ENCODE measurements at regions not wholly inside any gene's neighbourhood (a gene's known extent, or its start where the extent isn't known, plus 50 kb on each side); places are given as distances from the start of the nearest gene placed in this dataset.

- no peak overlapping the region for H3K4me3 ChIP-seq (ENCODE audit: low read length)
- H3K4me1 Mint-ChIP-seq (ENCODE audit: low read depth): peaks cover 24% of the 10 kb centered on the region
- ChIA-PET CTCF (no interaction called here), POLR2A (no interaction called here)
- H3K36me3 Mint-ChIP-seq (ENCODE audit: low read depth): no peaks in the 10 kb centered on the region
- H3K9me3 ChIP-seq (ENCODE audit: control insufficient read depth in 1 of 2, insufficient read depth in 1 of 2, low read length in 2 of 2): no peaks in the 10 kb centered on the region
- DNase-seq: no peak
- no peak overlapping the region for H3K27ac Mint-ChIP-seq
- intact Hi-C loops (cut with DNase I, micrococcal nuclease): loop anchor here in 1 of 2 experiments (5.0 kb wide), 1 partner anchor 70 kb away; no protein-coding TSS in a partner anchor
- H3K36me3 ChIP-seq (ENCODE audit: insufficient read depth, low read length): no peaks in the 10 kb centered on the region
- H3K27me3 Mint-ChIP-seq: no peaks in the 10 kb centered on the region
- no peaks in the 10 kb centered on the region for H3K27me3 ChIP-seq (ENCODE audit: control insufficient read depth in 1 of 2, insufficient read depth in 2 of 2, low read length in 2 of 2)
- no peak for ATAC-seq (ENCODE audit: poor library complexity)
- H3K4me1 ChIP-seq (ENCODE audit: insufficient read depth, low read length): peaks cover 24% of the 10 kb centered on the region
- H3K9me3 Mint-ChIP-seq: no peaks in the 10 kb centered on the region
- no peak overlapping the region for H3K4me3 Mint-ChIP-seq
- TF ChIP-seq CTCF (IDR thresholded peaks at IDR 0.05): no peak
- no peak overlapping the region for H3K27ac ChIP-seq (ENCODE audit: low read depth in 1 of 2, low read length in 2 of 2)
These were observed 242.7 kb upstream of the IRF2BP2 start for GRCh38 chr1:234852659-234853058.

- no peak for ATAC-seq (ENCODE audit: poor library complexity)
- H3K9me3 ChIP-seq (ENCODE audit: control insufficient read depth in 1 of 2, insufficient read depth in 1 of 2, low read length in 2 of 2): no peaks in the 10 kb centered on the region
- no peak overlapping the region for H3K27ac Mint-ChIP-seq
- no peaks in the 10 kb centered on the region for H3K36me3 Mint-ChIP-seq (ENCODE audit: low read depth)
- no peaks in the 10 kb centered on the region for H3K27me3 Mint-ChIP-seq
- H3K4me3 ChIP-seq (ENCODE audit: low read length): no peak overlapping the region
- peaks cover 24% of the 10 kb centered on the region for H3K4me1 ChIP-seq (ENCODE audit: insufficient read depth, low read length)
- H3K27me3 ChIP-seq (ENCODE audit: control insufficient read depth in 1 of 2, insufficient read depth in 2 of 2, low read length in 2 of 2): no peaks in the 10 kb centered on the region
- no peaks in the 10 kb centered on the region for H3K9me3 Mint-ChIP-seq
- no peak for TF ChIP-seq CTCF (IDR thresholded peaks at IDR 0.05)
- ChIA-PET CTCF (no interaction called here), POLR2A (no interaction called here)
- intact Hi-C loops (cut with DNase I, micrococcal nuclease): loop anchor here in 1 of 2 experiments (5.0 kb wide), 1 partner anchor 71 kb away; no protein-coding TSS in a partner anchor
- H3K27ac ChIP-seq (ENCODE audit: low read depth in 1 of 2, low read length in 2 of 2): no peak overlapping the region
- peak in 3 of 14 experiments; percentile 15 to 58 (median 56) for DNase-seq
- peaks cover 33% of the 10 kb centered on the region for H3K4me1 Mint-ChIP-seq (ENCODE audit: low read depth)
- no peaks in the 10 kb centered on the region for H3K36me3 ChIP-seq (ENCODE audit: insufficient read depth, low read length)
- no peak overlapping the region for H3K4me3 Mint-ChIP-seq
These were observed 241.8 kb upstream of the IRF2BP2 start for GRCh38 chr1:234851450-234852438.

- H3K36me3 Mint-ChIP-seq (ENCODE audit: low read depth): no peaks in the 10 kb centered on the region
- ChIA-PET CTCF (interaction anchor here (0.9 kb wide), 1 partner anchor 234 kb away, joined by 3 read pairs; no protein-coding TSS in a partner anchor), POLR2A (no interaction called here)
- H3K4me1 Mint-ChIP-seq (ENCODE audit: low read depth): peaks cover 52% of the 10 kb centered on the region
- H3K9me3 Mint-ChIP-seq: peaks cover 5% of the 10 kb centered on the region
- Histone ChIP-seq H3K36me3 (ENCODE audit: insufficient read depth, low read length) (no peaks in the 10 kb centered on the region), H3K27me3 (ENCODE audit: control insufficient read depth in 1 of 2, insufficient read depth in 2 of 2, low read length in 2 of 2) (no peaks in the 10 kb centered on the region), H3K9me3 (ENCODE audit: control insufficient read depth in 1 of 2, insufficient read depth in 1 of 2, low read length in 2 of 2) (no peaks in the 10 kb centered on the region), H3K4me1 (ENCODE audit: insufficient read depth, low read length) (peaks cover 30% of the 10 kb centered on the region), H3K27ac (ENCODE audit: low read depth in 1 of 2, low read length in 2 of 2) (no peak overlapping the region), H3K4me3 (ENCODE audit: low read length) (no peak overlapping the region)
- no peak overlapping the region for H3K27ac Mint-ChIP-seq
- intact Hi-C loops (cut with DNase I, micrococcal nuclease): loop anchor here (5.0 kb wide), 2 partner anchors 72 to 112 kb away; no protein-coding TSS in a partner anchor
- no peak for ATAC-seq (ENCODE audit: poor library complexity)
- H3K4me3 Mint-ChIP-seq: no peak overlapping the region
- DNase-seq: peak in 2 of 14 experiments; percentile 60 to 64
- no peaks in the 10 kb centered on the region for H3K27me3 Mint-ChIP-seq
- TF ChIP-seq CTCF (IDR thresholded peaks at IDR 0.05): no peak
These were observed 239.9 kb upstream of the IRF2BP2 start for GRCh38 chr1:234849832-234850231.
